Endothelial cell of umbilical vein (primary cell): ENCODE measurements at regions not wholly inside any gene's neighbourhood (a gene's known extent, or its start where the extent isn't known, plus 50 kb on each side); places are given as distances from the start of the nearest gene placed in this dataset.

Experiments
- CTCF ChIP-seq, 2 donors: IDR thresholded peaks; 1 replicate in 1 of 2; 2 replicates in 1 of 2; pipeline ENCODE4 v1.5.1; 2011; ENCODE audit warnings: low read length in 2 of 2, mild to moderate bottlenecking in 2 of 2, moderate library complexity in 2 of 2, control low read depth in 1 of 2, inconsistent platforms in 1 of 2, low read depth in 1 of 2; ENCODE audit not compliant: insufficient read depth in 1 of 2; ENCODE audit errors: extremely low read depth in 1 of 2
- EZH2 ChIP-seq: IDR thresholded peaks from 2 replicates; pipeline ENCODE4 v1.6.1; 2012; ENCODE audit warnings: borderline replicate concordance, low read depth, mild to moderate bottlenecking, moderate library complexity, low read length, inconsistent platforms; ENCODE audit not compliant: severe bottlenecking
- JUN ChIP-seq: IDR thresholded peaks from 2 replicates; pipeline ENCODE4 v1.6.1; 2011; ENCODE audit warnings: borderline replicate concordance, low read depth; ENCODE audit not compliant: insufficient read length, insufficient read depth
- MAX ChIP-seq: IDR thresholded peaks from 2 replicates; pipeline ENCODE4 v1.6.1; 2011; ENCODE audit not compliant: insufficient read depth, insufficient read length
- MYC ChIP-seq: IDR thresholded peaks from one replicate; pipeline ENCODE4 v1.6.1; 2011; ENCODE audit warnings: mild to moderate bottlenecking, low read depth, low read length
- POLR2A ChIP-seq: IDR thresholded peaks from 2 replicates; pipeline ENCODE4 v1.6.1; 2012; ENCODE audit warnings: low read depth, mild to moderate bottlenecking, control low read depth, low read length
- POLR2AphosphoS5 ChIP-seq: IDR thresholded peaks from 2 replicates; pipeline ENCODE4 v1.6.1; 2012; ENCODE audit warnings: low read depth, mild to moderate bottlenecking, control low read depth, low read length, moderate library complexity; ENCODE audit not compliant: insufficient read depth

GRCh38 chr1:91172541-91172940 is 150.7 kb upstream of the ZNF644 start:
- TF ChIP-seq CTCF (IDR thresholded peaks at IDR 0.05; ENCODE audit: extremely low read depth in 1 of 2, insufficient read depth in 1 of 2, low read depth in 1 of 2, low read length in 2 of 2) (no peak), EZH2 (no peak), POLR2AphosphoS5 (no peak), JUN (no peak), POLR2A (no peak), MYC (no peak), MAX (no peak)
